ENCODE measurements at regions not wholly inside any gene's neighbourhood (a gene's known extent, or its start where the extent isn't known, plus 50 kb on each side); places are given as distances from the start of the nearest gene placed in this dataset.

DNA sequence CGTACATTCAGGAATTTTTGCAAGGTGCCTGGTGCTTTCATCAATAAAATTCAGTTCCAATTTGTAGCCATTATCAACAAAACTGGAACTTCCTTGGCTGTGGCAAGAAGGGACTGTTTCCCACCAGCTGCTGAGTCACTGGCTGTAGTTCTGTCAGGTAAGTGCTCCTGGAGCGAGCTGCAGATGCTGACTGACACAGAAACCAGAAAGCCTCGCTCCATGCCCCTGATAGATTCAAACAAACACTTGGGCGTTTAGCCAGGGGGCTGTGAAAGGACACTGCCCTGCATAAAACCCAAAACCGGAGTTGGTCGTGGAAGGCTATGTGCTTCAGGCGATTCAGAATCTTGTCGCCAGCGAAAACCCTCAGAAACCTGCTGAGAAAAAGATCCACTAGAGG, 188.4 kb upstream of the FAM9B start:
- Histone ChIP-seq H3K27ac (no peak overlapping the region), H3K36me3 (ENCODE audit: insufficient read depth in 1 of 2, low read depth in 1 of 2) (no peaks in the 10 kb centered on the region), H3K9me3 (peaks cover 6% of the 10 kb centered on the region), H3K27me3 (ENCODE audit: insufficient read depth in 3 of 3, low read length in 2 of 3) (peaks cover 0 to 7% (median 0%) of the 10 kb centered on the region in 3 donors), H3K4me3 (no peak overlapping the region), H3K4me1 (no peaks in the 10 kb centered on the region)
- ATAC-seq (no peak), DNase-seq (no peak)
- intact Hi-C loops (cut with DNase I), result no loop called here
- TF ChIP-seq CTCF (IDR thresholded peaks at IDR 0.05), result no peak
- WGBS, 3 donors, result 59 to 75% (median 70%) methylated on average over 9 of the region's 9 CpGs

DNA sequence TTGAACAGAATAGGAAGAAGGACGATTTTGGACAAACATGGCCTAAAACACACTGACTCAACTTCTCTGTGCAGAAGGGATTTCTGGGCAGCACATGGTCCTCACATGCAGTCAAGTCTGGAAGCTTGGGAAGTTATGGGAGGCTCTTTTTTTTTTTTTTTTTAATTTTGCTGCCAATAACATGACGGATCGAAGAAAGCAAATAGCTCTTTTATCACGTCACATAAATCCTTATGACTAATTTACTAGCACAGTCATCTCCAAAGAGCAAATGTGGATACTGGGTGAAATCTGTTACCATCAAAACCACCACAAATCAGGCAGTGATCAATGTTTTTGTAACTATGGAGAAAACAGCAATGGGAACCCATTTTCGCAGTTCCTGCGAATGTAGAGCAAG, 193.3 kb upstream of the FAM9B start:
- 89 to 95% (median 92%) methylated on average over 6 of the region's 6 CpGs for WGBS, 3 donors
- ATAC-seq, result no peak
- no peak for TF ChIP-seq CTCF (IDR thresholded peaks at IDR 0.05)

GRCh38 chrX:9231491-9231890, 197.6 kb upstream of the FAM9B start:
- H3K4me1 ChIP-seq, result no peaks in the 10 kb centered on the region
- 74 to 92% (median 87%) methylated on average over 5 of the region's 5 CpGs for WGBS, 3 donors
- H3K27ac ChIP-seq, result no peak overlapping the region
- H3K4me3 ChIP-seq, result no peak overlapping the region
- intact Hi-C loops (cut with DNase I), result no loop called here
- H3K9me3 ChIP-seq, result no peaks in the 10 kb centered on the region
- DNase-seq (no peak), ATAC-seq (no peak)
- no peak for TF ChIP-seq CTCF (IDR thresholded peaks at IDR 0.05)
- no peaks in the 10 kb centered on the region for H3K36me3 ChIP-seq (ENCODE audit: insufficient read depth in 1 of 2, low read depth in 1 of 2)
- H3K27me3 ChIP-seq (ENCODE audit: insufficient read depth in 3 of 3, low read length in 2 of 3), result no peaks in the 10 kb centered on the region

More for the DNA sequence above, 193.3 kb upstream of the FAM9B start:
- intact Hi-C loops (cut with DNase I), result no loop called here
- H3K36me3 ChIP-seq (ENCODE audit: insufficient read depth in 1 of 2, low read depth in 1 of 2), result no peaks in the 10 kb centered on the region
- no peaks in the 10 kb centered on the region for H3K4me1 ChIP-seq
- H3K9me3 ChIP-seq, result no peaks in the 10 kb centered on the region
- DNase-seq, result no peak
- no peak overlapping the region for H3K27ac ChIP-seq
- H3K4me3 ChIP-seq, result no peak overlapping the region
- no peaks in the 10 kb centered on the region for H3K27me3 ChIP-seq (ENCODE audit: insufficient read depth in 3 of 3, low read length in 2 of 3)

DNA sequence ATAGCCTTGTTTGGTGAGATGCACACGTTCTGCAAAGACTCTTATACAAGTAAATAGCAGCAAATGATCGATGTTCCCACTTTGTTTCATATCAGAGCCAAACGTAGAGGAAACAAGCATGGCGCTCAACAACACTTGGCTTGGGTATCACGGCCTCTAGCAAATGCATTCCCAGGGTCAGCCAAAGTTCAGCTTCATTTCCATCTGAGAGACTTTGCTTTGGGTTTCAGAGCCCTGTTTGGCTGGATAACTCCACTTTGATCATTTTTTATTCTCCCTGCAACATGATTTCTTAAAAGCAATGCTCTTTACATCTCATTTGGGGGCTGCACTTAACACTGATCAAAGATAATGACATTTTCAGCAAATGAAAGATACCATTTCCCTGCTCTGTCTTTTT, 199.2 kb upstream of the FAM9B start:
- ATAC-seq (no peak), DNase-seq (no peak)
- intact Hi-C loops (cut with DNase I), result no loop called here
- H3K4me3 ChIP-seq, result no peak overlapping the region
- no peak for TF ChIP-seq CTCF (IDR thresholded peaks at IDR 0.05)
- no peaks in the 10 kb centered on the region for H3K27me3 ChIP-seq (ENCODE audit: insufficient read depth in 3 of 3, low read length in 2 of 3)
- WGBS, 3 donors, result 10 to 41% (median 14%) methylated on average over 5 of the region's 5 CpGs
- H3K36me3 ChIP-seq (ENCODE audit: insufficient read depth in 1 of 2, low read depth in 1 of 2), result no peaks in the 10 kb centered on the region
- no peaks in the 10 kb centered on the region for H3K4me1 ChIP-seq
- H3K27ac ChIP-seq, result no peak overlapping the region
- no peaks in the 10 kb centered on the region for H3K9me3 ChIP-seq

DNA sequence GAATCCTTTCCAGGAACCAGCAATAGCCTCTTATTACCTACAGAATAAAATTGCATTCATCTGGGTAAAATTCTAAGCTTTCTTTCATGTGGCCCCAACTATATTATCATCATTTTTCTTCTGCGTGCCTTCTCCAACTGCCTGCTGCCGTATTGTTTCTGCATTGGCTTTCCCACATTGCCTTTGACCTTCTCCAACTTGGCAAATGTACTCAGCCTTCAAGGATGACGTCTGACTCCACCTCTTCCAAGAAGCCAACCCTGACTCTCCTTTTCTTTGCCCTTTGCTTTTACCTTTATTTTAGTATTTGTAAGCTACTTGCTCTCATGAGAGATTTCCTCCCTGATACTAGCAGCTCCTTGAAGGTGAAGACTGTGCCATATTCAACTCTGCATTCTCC, 200.4 kb upstream of the FAM9B start:
- Histone ChIP-seq H3K9me3 (no peaks in the 10 kb centered on the region), H3K36me3 (ENCODE audit: insufficient read depth in 1 of 2, low read depth in 1 of 2) (no peaks in the 10 kb centered on the region), H3K27me3 (ENCODE audit: insufficient read depth in 3 of 3, low read length in 2 of 3) (no peaks in the 10 kb centered on the region), H3K4me3 (no peak overlapping the region), H3K4me1 (no peaks in the 10 kb centered on the region), H3K27ac (no peak overlapping the region)
- WGBS, 3 donors, result 67 to 84% (median 67%) methylated on average over 3 of the region's 3 CpGs
- intact Hi-C loops (cut with DNase I), result no loop called here
- no peak for TF ChIP-seq CTCF (IDR thresholded peaks at IDR 0.05)
- ATAC-seq (no peak), DNase-seq (no peak)

Measured in psoas muscle (tissue), 7 donors.